ENCODE measurements at regions not wholly inside any gene's neighbourhood (a gene's known extent, or its start where the extent isn't known, plus 50 kb on each side); places are given as distances from the start of the nearest gene placed in this dataset.

- Histone ChIP-seq H3K9ac (ENCODE audit: insufficient read depth, low read depth, low read length) (no peak overlapping the region), H3K4me1 (ENCODE audit: insufficient read depth, low read length) (no peaks in the 10 kb centered on the region), H3K79me2 (ENCODE audit: insufficient read depth, low read length) (no peaks in the 10 kb centered on the region), H2AFZ (ENCODE audit: low read length) (no peak overlapping the region), H4K20me1 (ENCODE audit: insufficient read depth, low read length) (no peaks in the 10 kb centered on the region), H3K9me3 (ENCODE audit: low read length) (no peaks in the 10 kb centered on the region), H3K27me3 (ENCODE audit: control insufficient read depth in 1 of 2, insufficient read depth in 2 of 2, low read length in 2 of 2) (peaks cover 0 to 16% of the 10 kb centered on the region in 2 experiments; a peak in 3 of 5 replicates), H3K4me3 (replicated peaks in 1 of 3; ENCODE audit: insufficient read depth in 1 of 3, low read depth in 2 of 3, low read length in 3 of 3) (no peak overlapping the region), H3K27ac (ENCODE audit: extremely low read length, insufficient read depth, low read length) (no peak overlapping the region), H3K4me2 (ENCODE audit: low read depth, low read length) (no peak overlapping the region), H3K36me3 (replicated peaks in 1 of 2; ENCODE audit: control insufficient read depth in 1 of 2, insufficient read depth in 2 of 2, low read length in 2 of 2) (no peaks in the 10 kb centered on the region)
- ATAC-seq (no peak), DNase-seq (ENCODE audit: low spot score) (no peak), FAIRE-seq (no peak)
- TF ChIP-seq ZNF484 (CRISPR knock-in tag; IDR thresholded peaks at IDR 0.05; ENCODE audit: borderline replicate concordance, low read depth) (no peak), ZNF552 (CRISPR knock-in tag; IDR thresholded peaks at IDR 0.05; ENCODE audit: borderline replicate concordance) (no peak), FOXK1 (CRISPR knock-in tag; IDR thresholded peaks at IDR 0.05; ENCODE audit: borderline replicate concordance, low read depth) (no peak), PPARG (CRISPR knock-in tag; conservative IDR thresholded peaks at IDR 0.05) (no peak), IRF1 (CRISPR knock-in tag; IDR thresholded peaks at IDR 0.05; ENCODE audit: low read depth) (no peak), GATA4 (IDR thresholded peaks at IDR 0.05; ENCODE audit: borderline replicate concordance, low read depth) (no peak), HMG20B (CRISPR knock-in tag; conservative IDR thresholded peaks at IDR 0.05) (no peak)
- intact Hi-C loops (cut with micrococcal nuclease; ENCODE audit: unreplicated experiment), result no loop called here
- CTCF ChIA-PET (ENCODE audit: low intra/inter-chr PET ratio, low total read pairs), result no interaction called here
- BruUV-seq (replicated peaks), result no TSS peak
- 25% methylated on average over 5 of the region's 6 CpGs for WGBS (ENCODE audit: low lambda C conversion rate)
- POLR2A ChIA-PET, result no interaction called here
- in situ Hi-C loops (cut with HindIII; ENCODE audit: extremely low pct_ligation_motif_present, low pct_unique_long_range_greater_than_20kb), result no loop called here
These were observed 549.2 kb upstream of the MKI67 start for GRCh38 chr10:128675405-128675804.

- ChIA-PET POLR2A (no interaction called here), CTCF (ENCODE audit: low intra/inter-chr PET ratio, low total read pairs) (no interaction called here)
- no peaks in the 10 kb centered on the region for H3K9me3 ChIP-seq (ENCODE audit: low read length)
- H4K20me1 ChIP-seq (ENCODE audit: insufficient read depth, low read length), result no peaks in the 10 kb centered on the region
- no peak for DNase-seq (ENCODE audit: low spot score)
- H3K27me3 ChIP-seq (ENCODE audit: control insufficient read depth in 1 of 2, insufficient read depth in 2 of 2, low read length in 2 of 2), result peaks cover 0 to 28% of the 10 kb centered on the region in 2 experiments; a peak in 3 of 5 replicates
- in situ Hi-C loops (cut with HindIII; ENCODE audit: extremely low pct_ligation_motif_present, low pct_unique_long_range_greater_than_20kb) (no loop called here), intact Hi-C loops (cut with micrococcal nuclease; ENCODE audit: unreplicated experiment) (no loop called here)
- BruUV-seq (replicated peaks), result no TSS peak
- WGBS (ENCODE audit: low lambda C conversion rate), result 9% methylated on average over 8 of the region's 8 CpGs
- ATAC-seq, result no peak
- H3K4me3 ChIP-seq (replicated peaks in 1 of 3; ENCODE audit: insufficient read depth in 1 of 3, low read depth in 2 of 3, low read length in 3 of 3), result no peak overlapping the region
- no peak overlapping the region for H2AFZ ChIP-seq (ENCODE audit: low read length)
- no peak overlapping the region for H3K27ac ChIP-seq (ENCODE audit: extremely low read length, insufficient read depth, low read length)
- H3K4me1 ChIP-seq (ENCODE audit: insufficient read depth, low read length), result no peaks in the 10 kb centered on the region
- no peaks in the 10 kb centered on the region for H3K36me3 ChIP-seq (replicated peaks in 1 of 2; ENCODE audit: control insufficient read depth in 1 of 2, insufficient read depth in 2 of 2, low read length in 2 of 2)
- TF ChIP-seq MAF1 (CRISPR knock-in tag; IDR thresholded peaks at IDR 0.05; ENCODE audit: borderline replicate concordance) (no peak), STAG1 (CRISPR knock-in tag; IDR thresholded peaks at IDR 0.05) (no peak), GATA4 (IDR thresholded peaks at IDR 0.05; ENCODE audit: borderline replicate concordance, low read depth) (no peak), E2F1 (CRISPR knock-in tag; IDR thresholded peaks at IDR 0.05) (no peak), ZNF639 (CRISPR knock-in tag; conservative IDR thresholded peaks at IDR 0.05) (no peak), ZNF354B (CRISPR knock-in tag; IDR thresholded peaks at IDR 0.05) (no peak), ZNF333 (CRISPR knock-in tag; IDR thresholded peaks at IDR 0.05; ENCODE audit: borderline replicate concordance) (no peak), DNMT3B (CRISPR knock-in tag; conservative IDR thresholded peaks at IDR 0.05) (no peak), NCOA5 (CRISPR knock-in tag; IDR thresholded peaks at IDR 0.05) (no peak)
- H3K79me2 ChIP-seq (ENCODE audit: insufficient read depth, low read length), result no peaks in the 10 kb centered on the region
- H3K4me2 ChIP-seq (ENCODE audit: low read depth, low read length), result no peak overlapping the region
- no peak for FAIRE-seq
- H3K9ac ChIP-seq (ENCODE audit: insufficient read depth, low read depth, low read length), result no peak overlapping the region
These were observed 553.9 kb upstream of the MKI67 start for GRCh38 chr10:128680116-128680515.

Data from HepG2 (cell line).